HL-60 (cell line): ENCODE measurements at regions not wholly inside any gene's neighbourhood (a gene's known extent, or its start where the extent isn't known, plus 50 kb on each side); places are given as distances from the start of the nearest gene placed in this dataset.

ENCODE experiments used
- DNase-seq, 2 experiments: peaks; one replicate each; pipeline ENCODE4 v3.0.0-alpha.2; 2010 to 2020; ENCODE audit warnings: low read depth in 1 of 2, low spot score in 1 of 2
- H3K27ac ChIP-seq: fragments of 250-450 bp; sonication (Bioruptor Pico); replicated peaks from 2 replicates; pipeline ENCODE4 v1.5.1; 2020; ENCODE audit warnings: mild to moderate bottlenecking, moderate library complexity
- H3K27me3 ChIP-seq: fragments of 250-450 bp; sonication (Bioruptor Pico); 2 replicates; pipeline ENCODE4 v1.5.1; 2021; ENCODE audit warnings: mild to moderate bottlenecking, moderate library complexity; ENCODE audit not compliant: insufficient read depth, poor library complexity, severe bottlenecking
- H3K4me3 ChIP-seq: replicated peaks from 2 replicates; pipeline ENCODE4 v1.5.1; 2011; ENCODE audit warnings: mild to moderate bottlenecking, control low read depth, low read length; ENCODE audit not compliant: insufficient read depth
- CTCF ChIP-seq: IDR thresholded peaks from one replicate; pipeline ENCODE4 v1.5.1; 2011; ENCODE audit warnings: low read length, control low read depth, inconsistent platforms; ENCODE audit not compliant: insufficient read depth
- GABPA ChIP-seq: IDR thresholded peaks from 2 replicates; pipeline ENCODE4 v1.6.1; 2012; ENCODE audit warnings: low read depth
- POLR2AphosphoS5 ChIP-seq: IDR thresholded peaks from 2 replicates; pipeline ENCODE4 v1.6.1; 2012; ENCODE audit warnings: low read depth
- SPI1 ChIP-seq: IDR thresholded peaks from 2 replicates; pipeline ENCODE4 v1.6.1; 2012; ENCODE audit warnings: low read depth, mild to moderate bottlenecking, borderline replicate concordance
- TF ChIP-seq, protein P1 (sequence below): IDR thresholded peaks from 2 replicates; pipeline ENCODE4 v1.6.1; 2012; ENCODE audit warnings: low read depth; ENCODE audit not compliant: insufficient replicate concordance

GRCh38 chr13:24103782-24104372, 56.6 kb upstream of the SPATA13 start:
- no peak for DNase-seq
- Histone ChIP-seq H3K27me3 (peaks cover 3% of the 10 kb centered on the region), H3K4me3 (no peak overlapping the region), H3K27ac (no peak overlapping the region)
- TF ChIP-seq, protein P1, sequence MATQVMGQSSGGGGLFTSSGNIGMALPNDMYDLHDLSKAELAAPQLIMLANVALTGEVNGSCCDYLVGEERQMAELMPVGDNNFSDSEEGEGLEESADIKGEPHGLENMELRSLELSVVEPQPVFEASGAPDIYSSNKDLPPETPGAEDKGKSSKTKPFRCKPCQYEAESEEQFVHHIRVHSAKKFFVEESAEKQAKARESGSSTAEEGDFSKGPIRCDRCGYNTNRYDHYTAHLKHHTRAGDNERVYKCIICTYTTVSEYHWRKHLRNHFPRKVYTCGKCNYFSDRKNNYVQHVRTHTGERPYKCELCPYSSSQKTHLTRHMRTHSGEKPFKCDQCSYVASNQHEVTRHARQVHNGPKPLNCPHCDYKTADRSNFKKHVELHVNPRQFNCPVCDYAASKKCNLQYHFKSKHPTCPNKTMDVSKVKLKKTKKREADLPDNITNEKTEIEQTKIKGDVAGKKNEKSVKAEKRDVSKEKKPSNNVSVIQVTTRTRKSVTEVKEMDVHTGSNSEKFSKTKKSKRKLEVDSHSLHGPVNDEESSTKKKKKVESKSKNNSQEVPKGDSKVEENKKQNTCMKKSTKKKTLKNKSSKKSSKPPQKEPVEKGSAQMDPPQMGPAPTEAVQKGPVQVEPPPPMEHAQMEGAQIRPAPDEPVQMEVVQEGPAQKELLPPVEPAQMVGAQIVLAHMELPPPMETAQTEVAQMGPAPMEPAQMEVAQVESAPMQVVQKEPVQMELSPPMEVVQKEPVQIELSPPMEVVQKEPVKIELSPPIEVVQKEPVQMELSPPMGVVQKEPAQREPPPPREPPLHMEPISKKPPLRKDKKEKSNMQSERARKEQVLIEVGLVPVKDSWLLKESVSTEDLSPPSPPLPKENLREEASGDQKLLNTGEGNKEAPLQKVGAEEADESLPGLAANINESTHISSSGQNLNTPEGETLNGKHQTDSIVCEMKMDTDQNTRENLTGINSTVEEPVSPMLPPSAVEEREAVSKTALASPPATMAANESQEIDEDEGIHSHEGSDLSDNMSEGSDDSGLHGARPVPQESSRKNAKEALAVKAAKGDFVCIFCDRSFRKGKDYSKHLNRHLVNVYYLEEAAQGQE, result no peak
- no peak for TF ChIP-seq SPI1
- TF ChIP-seq GABPA, result no peak
- no peak for TF ChIP-seq POLR2AphosphoS5
- TF ChIP-seq CTCF, result no peak

DNA sequence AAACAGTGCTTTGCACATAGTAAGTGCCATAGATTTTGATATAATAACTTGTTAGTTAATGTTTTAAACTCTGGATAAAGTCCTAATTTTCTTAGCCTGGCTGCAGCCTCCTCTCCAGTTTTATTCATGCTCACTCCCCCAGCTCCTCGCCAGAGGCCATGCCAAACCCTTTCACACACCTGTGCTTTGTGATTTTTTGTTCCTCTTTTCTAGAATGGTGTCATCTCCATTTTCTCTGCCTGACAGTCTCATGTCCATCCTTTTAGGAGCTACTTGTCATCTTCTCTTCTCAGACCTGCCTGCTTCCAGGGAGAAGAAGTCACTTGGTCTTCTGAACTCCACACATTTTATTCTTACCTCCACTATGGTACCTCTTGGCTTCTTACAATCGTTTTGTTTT, 55.8 kb upstream of the SPATA13 start:
- Histone ChIP-seq H3K27ac (no peak overlapping the region), H3K4me3 (no peak overlapping the region), H3K27me3 (peaks cover 3% of the 10 kb centered on the region)
- DNase-seq, result no peak
- TF ChIP-seq, protein P1, result no peak
- TF ChIP-seq CTCF (no peak), SPI1 (no peak), GABPA (no peak), POLR2AphosphoS5 (no peak)

DNA sequence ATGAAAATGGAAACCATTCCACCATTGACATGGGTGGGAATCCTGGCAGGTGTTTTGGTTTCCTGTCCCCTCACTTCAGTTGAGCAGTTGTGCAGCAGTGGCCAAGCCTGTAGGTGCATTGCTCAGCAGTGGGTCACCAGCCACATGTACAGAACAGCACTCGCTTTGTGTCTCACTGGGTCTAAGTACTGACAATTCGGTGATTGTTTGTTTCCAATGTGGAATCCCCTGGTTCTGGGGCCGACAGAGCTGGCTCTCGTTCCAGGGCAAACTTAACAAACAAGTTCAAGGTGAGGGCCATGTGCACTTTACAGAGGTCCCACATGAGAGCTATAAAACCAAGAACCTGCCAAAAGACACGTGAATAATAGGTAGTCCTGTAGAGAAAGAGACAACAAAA, 54.1 kb upstream of the SPATA13 start:
- TF ChIP-seq POLR2AphosphoS5 (no peak), GABPA (no peak), SPI1 (no peak), CTCF (no peak)
- TF ChIP-seq, protein P1, result no peak
- no peak for DNase-seq
- Histone ChIP-seq H3K27ac (no peak overlapping the region), H3K4me3 (no peak overlapping the region), H3K27me3 (peaks cover 3% of the 10 kb centered on the region)
